ENCODE measurements at regions not wholly inside any gene's neighbourhood (a gene's known extent, or its start where the extent isn't known, plus 50 kb on each side); places are given as distances from the start of the nearest gene placed in this dataset.

DNA sequence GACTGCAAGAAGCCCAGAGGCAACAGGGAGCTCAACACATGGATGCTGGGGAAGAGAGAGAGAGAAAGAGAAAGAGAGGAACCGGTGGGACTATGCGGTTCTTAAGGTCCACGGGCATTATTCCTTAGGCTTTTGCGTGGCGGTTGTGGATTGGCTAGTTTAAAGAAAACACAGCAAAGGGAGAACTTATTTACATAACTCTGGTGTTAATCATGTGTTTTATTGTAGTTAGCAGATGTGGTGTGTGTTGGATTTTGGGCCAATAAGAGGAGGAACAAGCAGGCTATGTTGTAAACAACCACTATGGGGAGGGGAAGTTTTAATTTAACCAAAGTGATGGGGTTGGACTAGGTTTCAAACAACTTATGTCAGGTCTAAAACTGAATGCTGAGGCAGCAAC, 275.3 kb upstream of the KLF12 start:
- FAIRE-seq (no peak), DNase-seq (ENCODE audit: low read depth, low spot score) (no peak), ATAC-seq (no peak)
- Histone ChIP-seq H3K9me3 (replicated peaks; ENCODE audit: control insufficient read depth, insufficient read depth, low read length) (no peaks in the 10 kb centered on the region), H2AFZ (ENCODE audit: control insufficient read depth, low read depth, low read length) (no peak overlapping the region), H3K9ac (ENCODE audit: control insufficient read depth, insufficient read depth, low read length) (no peak overlapping the region), H3K27me3 (replicated peaks in 1 of 2; ENCODE audit: control insufficient read depth in 2 of 2, insufficient read depth in 2 of 2, low read length in 1 of 2) (no peaks in the 10 kb centered on the region), H4K20me1 (ENCODE audit: control insufficient read depth, insufficient read depth) (no peaks in the 10 kb centered on the region), H3K4me2 (ENCODE audit: control insufficient read depth, insufficient read depth) (no peak overlapping the region), H3K79me2 (ENCODE audit: control insufficient read depth, insufficient read depth, low read length) (no peaks in the 10 kb centered on the region), H3K27ac (ENCODE audit: control insufficient read depth, insufficient read depth) (no peak overlapping the region), H3K4me3 (no peak overlapping the region), H3K36me3 (ENCODE audit: control insufficient read depth in 2 of 2, insufficient read depth in 2 of 2, low read length in 1 of 2) (no peaks in the 10 kb centered on the region), H3K4me1 (ENCODE audit: control insufficient read depth, insufficient read depth, low read length) (no peaks in the 10 kb centered on the region)
- RAD21 ChIA-PET (ENCODE audit: unreplicated experiment), result no interaction called here
- TF ChIP-seq ZNF207 (IDR thresholded peaks at IDR 0.05; ENCODE audit: borderline replicate concordance) (no peak), CBX5 (IDR thresholded peaks at IDR 0.05; ENCODE audit: low read depth) (no peak), HSF1 (IDR thresholded peaks at IDR 0.05; ENCODE audit: low read depth, low read length) (no peak), TCF7 (IDR thresholded peaks at IDR 0.05; ENCODE audit: borderline replicate concordance) (no peak), NFYA (IDR thresholded peaks at IDR 0.05; ENCODE audit: borderline replicate concordance, low read depth, low read length) (no peak), CEBPZ (IDR thresholded peaks at IDR 0.05; ENCODE audit: low read depth, low read length) (no peak), RFX5 (IDR thresholded peaks at IDR 0.05; ENCODE audit: low read depth, low read length) (no peak), BCL11A (IDR thresholded peaks at IDR 0.05; ENCODE audit: low read depth, low read length) (no peak), EZH2 (IDR thresholded peaks at IDR 0.05; ENCODE audit: borderline replicate concordance, control insufficient read depth, low read depth, low read length) (no peak)
- TF ChIP-seq, protein P1, sequence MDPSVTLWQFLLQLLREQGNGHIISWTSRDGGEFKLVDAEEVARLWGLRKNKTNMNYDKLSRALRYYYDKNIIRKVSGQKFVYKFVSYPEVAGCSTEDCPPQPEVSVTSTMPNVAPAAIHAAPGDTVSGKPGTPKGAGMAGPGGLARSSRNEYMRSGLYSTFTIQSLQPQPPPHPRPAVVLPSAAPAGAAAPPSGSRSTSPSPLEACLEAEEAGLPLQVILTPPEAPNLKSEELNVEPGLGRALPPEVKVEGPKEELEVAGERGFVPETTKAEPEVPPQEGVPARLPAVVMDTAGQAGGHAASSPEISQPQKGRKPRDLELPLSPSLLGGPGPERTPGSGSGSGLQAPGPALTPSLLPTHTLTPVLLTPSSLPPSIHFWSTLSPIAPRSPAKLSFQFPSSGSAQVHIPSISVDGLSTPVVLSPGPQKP (IDR thresholded peaks at IDR 0.05; ENCODE audit: low read depth, low read length), result no peak
- TF ChIP-seq, protein P2, sequence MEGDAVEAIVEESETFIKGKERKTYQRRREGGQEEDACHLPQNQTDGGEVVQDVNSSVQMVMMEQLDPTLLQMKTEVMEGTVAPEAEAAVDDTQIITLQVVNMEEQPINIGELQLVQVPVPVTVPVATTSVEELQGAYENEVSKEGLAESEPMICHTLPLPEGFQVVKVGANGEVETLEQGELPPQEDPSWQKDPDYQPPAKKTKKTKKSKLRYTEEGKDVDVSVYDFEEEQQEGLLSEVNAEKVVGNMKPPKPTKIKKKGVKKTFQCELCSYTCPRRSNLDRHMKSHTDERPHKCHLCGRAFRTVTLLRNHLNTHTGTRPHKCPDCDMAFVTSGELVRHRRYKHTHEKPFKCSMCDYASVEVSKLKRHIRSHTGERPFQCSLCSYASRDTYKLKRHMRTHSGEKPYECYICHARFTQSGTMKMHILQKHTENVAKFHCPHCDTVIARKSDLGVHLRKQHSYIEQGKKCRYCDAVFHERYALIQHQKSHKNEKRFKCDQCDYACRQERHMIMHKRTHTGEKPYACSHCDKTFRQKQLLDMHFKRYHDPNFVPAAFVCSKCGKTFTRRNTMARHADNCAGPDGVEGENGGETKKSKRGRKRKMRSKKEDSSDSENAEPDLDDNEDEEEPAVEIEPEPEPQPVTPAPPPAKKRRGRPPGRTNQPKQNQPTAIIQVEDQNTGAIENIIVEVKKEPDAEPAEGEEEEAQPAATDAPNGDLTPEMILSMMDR (IDR thresholded peaks at IDR 0.05 in 2 of 3, conservative IDR thresholded peaks at IDR 0.05 in 1 of 3; ENCODE audit: control insufficient read depth in 2 of 3, extremely low read depth in 1 of 3, insufficient read depth in 1 of 3, low read depth in 3 of 3, low read length in 3 of 3), result no peak
- intact Hi-C loops (cut with micrococcal nuclease; ENCODE audit: unreplicated experiment), result no loop called here
- CTCF ChIA-PET, result no interaction called here
- POLR2A ChIA-PET, result no interaction called here
- BruUV-seq (replicated peaks), result no TSS peak
- SMC1A ChIA-PET (ENCODE audit: uncharacterized antibody, unreplicated experiment), result interaction anchor here (0.6 kb wide), 1 partner anchor 35 kb away, joined by 3 read pairs; no protein-coding TSS in a partner anchor
- in situ Hi-C loops (cut with MboI), result no loop called here
- WGBS (ENCODE audit: insufficient coverage, insufficient replicate concordance, low lambda C conversion rate, missing lambda C conversion rate), result 77% methylated on average over 5 of the region's 5 CpGs
